Hematopoietic multipotent progenitor cell treated with erythropoietin and hydrocortisone succinate and interleukin-3 and kit ligand, for 8 days (in vitro differentiated cells): ENCODE measurements at regions not wholly inside any gene's neighbourhood (a gene's known extent, or its start where the extent isn't known, plus 50 kb on each side); places are given as distances from the start of the nearest gene placed in this dataset.

Experiments
- DNase-seq: peaks from one replicate; pipeline ENCODE4 v3.0.0-alpha.2; 2015

GRCh38 chr1:168381850-168382249, 101.2 kb downstream of the TBX19 start:
- no peak for DNase-seq

GRCh38 chr1:168380945-168381344, 100.3 kb downstream of the TBX19 start:
- no peak for DNase-seq

- DNase-seq, result no peak
Measured at GRCh38 chr1:168379104-168379860, 98.6 kb downstream of the TBX19 start.

GRCh38 chr1:168375566-168376300, 95.1 kb downstream of the TBX19 start:
- DNase-seq, result no peak

- DNase-seq, result peak; percentile 73
Measured at GRCh38 chr1:168374566-168374965, 93.9 kb downstream of the TBX19 start.

- DNase-seq, result no peak
Measured at GRCh38 chr1:168373869-168374268, 93.2 kb downstream of the TBX19 start.

GRCh38 chr1:168372861-168373371, 92.2 kb downstream of the TBX19 start:
- peak; percentile 60 for DNase-seq

- DNase-seq, result peak; percentile 81
Measured at GRCh38 chr1:168372307-168372706, 91.6 kb downstream of the TBX19 start.

- no peak for DNase-seq
Measured at GRCh38 chr1:168371477-168371876, 90.8 kb downstream of the TBX19 start.

GRCh38 chr1:168370586-168370985, 89.9 kb downstream of the TBX19 start:
- DNase-seq, result no peak

- no peak for DNase-seq
Measured at GRCh38 chr1:168369655-168370054, 89.0 kb downstream of the TBX19 start.

GRCh38 chr1:168368131-168368530, 87.5 kb downstream of the TBX19 start:
- no peak for DNase-seq

- peak; percentile 51 for DNase-seq
Measured at GRCh38 chr1:168365719-168366479, 85.2 kb downstream of the TBX19 start.
